ENCODE measurements at regions not wholly inside any gene's neighbourhood (a gene's known extent, or its start where the extent isn't known, plus 50 kb on each side); places are given as distances from the start of the nearest gene placed in this dataset.
"Not testable (repeated sequence)": the region's sequence is repeated elsewhere in the genome, so short reads cannot be mapped to it uniquely, and the experiment has no call there.

DNA sequence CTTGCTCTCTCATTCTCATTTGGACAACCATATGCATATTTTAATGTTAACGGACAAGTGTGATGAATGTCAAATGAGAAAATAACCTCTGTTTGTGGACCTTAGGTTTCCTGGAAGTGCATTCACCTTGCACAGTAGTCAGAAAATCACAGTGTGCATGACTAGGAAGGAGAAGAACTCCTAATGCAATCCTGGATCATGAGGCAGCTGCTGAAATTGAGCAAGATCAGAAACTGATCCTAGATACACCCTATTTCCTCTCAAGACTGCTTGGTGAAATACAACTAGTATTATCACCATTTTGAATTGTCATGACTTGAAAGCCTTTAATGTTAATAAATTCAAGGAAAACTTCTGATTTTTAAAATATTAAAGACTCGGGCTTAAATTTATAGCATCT is 1148.9 kb downstream of the STIM2 start:
- Histone ChIP-seq H4K8ac (ENCODE audit: low read depth, low read length) (no peak overlapping the region), H4K5ac (ENCODE audit: low read length) (no peak overlapping the region), H3K4me2 (ENCODE audit: low read length) (no peak overlapping the region), H3K4ac (ENCODE audit: low read depth, low read length) (no peak overlapping the region), H2BK5ac (ENCODE audit: low read length) (no peak overlapping the region), H3K36me3 (ENCODE audit: control insufficient read depth, insufficient read depth, low read length) (no peaks in the 10 kb centered on the region), H3K23ac (ENCODE audit: low read length) (no peak overlapping the region), H3K4me1 (ENCODE audit: control insufficient read depth, low read depth, low read length) (no peaks in the 10 kb centered on the region), H3K56ac (ENCODE audit: low read length) (no peak overlapping the region), H2BK120ac (ENCODE audit: low read depth, low read length) (no peak overlapping the region), H3K9ac (ENCODE audit: low read length) (no peak overlapping the region), H3K4me3 (ENCODE audit: low read length) (no peak overlapping the region), H3K79me1 (ENCODE audit: low read length) (no peaks in the 10 kb centered on the region), H3K18ac (ENCODE audit: low read length) (no peak overlapping the region), H2AK5ac (ENCODE audit: low read length) (no peak overlapping the region), H3K27me3 (ENCODE audit: insufficient read depth, low read length, poor library complexity) (no peaks in the 10 kb centered on the region), H3K79me2 (ENCODE audit: control insufficient read depth, insufficient read depth, low read length) (no peaks in the 10 kb centered on the region), H3K27ac (ENCODE audit: low read depth, low read length) (no peak overlapping the region), H2BK15ac (replicated peaks; ENCODE audit: low read depth) (no peak overlapping the region)
- no CpG with 5 or more reads among the region's 2 CpGs for WGBS (ENCODE audit: extremely low coverage, insufficient coverage, low lambda C conversion rate)
- no peak for DNase-seq

DNA sequence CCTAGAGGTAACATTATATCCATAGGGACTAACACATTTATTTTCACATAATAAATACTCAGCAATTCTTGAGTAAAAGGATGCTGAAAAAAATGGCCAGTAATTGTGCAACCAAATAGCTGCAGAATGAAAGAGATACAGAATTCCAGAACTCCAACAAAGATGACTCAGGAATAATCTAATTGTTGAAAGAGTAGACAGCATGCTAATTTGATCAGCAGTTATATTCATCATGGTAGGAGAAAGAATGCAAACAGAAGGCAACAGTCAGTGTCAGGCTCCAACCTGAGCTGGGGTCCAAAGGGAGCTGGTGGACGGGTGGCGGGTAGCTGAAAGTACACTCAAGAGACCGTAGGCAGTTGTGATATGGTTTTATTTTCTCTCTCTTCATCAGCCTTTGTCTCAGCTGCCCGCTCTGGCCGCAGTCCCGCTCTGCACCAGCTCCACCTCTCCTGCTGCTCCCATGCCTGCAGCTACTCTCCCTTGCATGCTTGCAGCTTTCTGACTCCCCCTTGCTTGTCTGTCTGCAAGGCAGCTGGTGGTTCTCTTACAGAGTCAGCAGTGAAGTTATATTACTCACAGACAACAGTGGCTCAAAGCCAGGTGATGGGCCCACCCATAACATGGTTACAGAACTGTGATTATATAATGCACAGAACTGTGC is 1150.1 kb downstream of the STIM2 start:
- no peak overlapping the region for H2BK15ac ChIP-seq (replicated peaks; ENCODE audit: low read depth)
- no peak overlapping the region for H4K5ac ChIP-seq (ENCODE audit: low read length)
- H3K23ac ChIP-seq (ENCODE audit: low read length): no peak overlapping the region
- no peak overlapping the region for H2BK5ac ChIP-seq (ENCODE audit: low read length)
- H3K9ac ChIP-seq (ENCODE audit: low read length): no peak overlapping the region
- H3K4ac ChIP-seq (ENCODE audit: low read depth, low read length): no peak overlapping the region
- no peak overlapping the region for H2AK5ac ChIP-seq (ENCODE audit: low read length)
- no peaks in the 10 kb centered on the region for H3K79me2 ChIP-seq (ENCODE audit: control insufficient read depth, insufficient read depth, low read length)
- no peak overlapping the region for H3K4me3 ChIP-seq (ENCODE audit: low read length)
- H3K36me3 ChIP-seq (ENCODE audit: control insufficient read depth, insufficient read depth, low read length): no peaks in the 10 kb centered on the region
- WGBS (ENCODE audit: extremely low coverage, insufficient coverage, low lambda C conversion rate): no CpG with 5 or more reads among the region's 6 CpGs
- no peak overlapping the region for H4K8ac ChIP-seq (ENCODE audit: low read depth, low read length)
- H3K56ac ChIP-seq (ENCODE audit: low read length): no peak overlapping the region
- no peak overlapping the region for H3K27ac ChIP-seq (ENCODE audit: low read depth, low read length)
- H3K4me2 ChIP-seq (ENCODE audit: low read length): no peak overlapping the region
- no peaks in the 10 kb centered on the region for H3K4me1 ChIP-seq (ENCODE audit: control insufficient read depth, low read depth, low read length)
- DNase-seq: no peak
- no peak overlapping the region for H3K18ac ChIP-seq (ENCODE audit: low read length)
- no peak overlapping the region for H2BK120ac ChIP-seq (ENCODE audit: low read depth, low read length)
- H3K79me1 ChIP-seq (ENCODE audit: low read length): no peaks in the 10 kb centered on the region
- no peaks in the 10 kb centered on the region for H3K27me3 ChIP-seq (ENCODE audit: insufficient read depth, low read length, poor library complexity)

DNA sequence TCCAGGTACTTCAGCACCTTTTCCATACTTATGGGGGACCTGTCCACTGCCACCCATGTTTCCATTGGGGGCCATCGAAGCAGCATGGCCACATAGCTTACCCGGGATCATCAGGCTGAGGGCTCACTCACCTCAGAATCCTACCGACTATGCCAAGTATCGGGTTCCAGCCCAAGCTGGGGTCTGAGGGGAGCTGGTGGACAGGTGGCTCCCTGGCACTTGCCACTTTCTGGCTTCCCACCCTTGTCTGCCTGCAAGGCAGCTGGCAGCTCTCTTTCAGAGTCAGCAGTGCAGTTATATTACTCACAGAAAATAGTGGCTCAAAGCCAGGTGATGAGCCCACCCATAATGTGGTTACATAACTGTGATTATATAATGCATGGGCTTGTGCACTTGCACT is 1153.8 kb downstream of the STIM2 start:
- H2BK15ac ChIP-seq (replicated peaks; ENCODE audit: low read depth): no peak overlapping the region
- H3K27ac ChIP-seq (ENCODE audit: low read depth, low read length): no peak overlapping the region
- H3K79me2 ChIP-seq (ENCODE audit: control insufficient read depth, insufficient read depth, low read length): no peaks in the 10 kb centered on the region
- no peak overlapping the region for H4K5ac ChIP-seq (ENCODE audit: low read length)
- H3K36me3 ChIP-seq (ENCODE audit: control insufficient read depth, insufficient read depth, low read length): no peaks in the 10 kb centered on the region
- H3K18ac ChIP-seq (ENCODE audit: low read length): no peak overlapping the region
- no peak overlapping the region for H3K9ac ChIP-seq (ENCODE audit: low read length)
- no peak overlapping the region for H3K4me3 ChIP-seq (ENCODE audit: low read length)
- no peaks in the 10 kb centered on the region for H3K4me1 ChIP-seq (ENCODE audit: control insufficient read depth, low read depth, low read length)
- no peak overlapping the region for H2BK5ac ChIP-seq (ENCODE audit: low read length)
- H3K56ac ChIP-seq (ENCODE audit: low read length): no peak overlapping the region
- no peak overlapping the region for H3K4ac ChIP-seq (ENCODE audit: low read depth, low read length)
- DNase-seq: no peak
- no peak overlapping the region for H2AK5ac ChIP-seq (ENCODE audit: low read length)
- no peak overlapping the region for H3K23ac ChIP-seq (ENCODE audit: low read length)
- no peak overlapping the region for H4K8ac ChIP-seq (ENCODE audit: low read depth, low read length)
- H2BK120ac ChIP-seq (ENCODE audit: low read depth, low read length): no peak overlapping the region
- no peak overlapping the region for H3K4me2 ChIP-seq (ENCODE audit: low read length)
- H3K79me1 ChIP-seq (ENCODE audit: low read length): no peaks in the 10 kb centered on the region
- H3K27me3 ChIP-seq (ENCODE audit: insufficient read depth, low read length, poor library complexity): no peaks in the 10 kb centered on the region
- WGBS (ENCODE audit: extremely low coverage, insufficient coverage, low lambda C conversion rate): no CpG with 5 or more reads among the region's 4 CpGs

DNA sequence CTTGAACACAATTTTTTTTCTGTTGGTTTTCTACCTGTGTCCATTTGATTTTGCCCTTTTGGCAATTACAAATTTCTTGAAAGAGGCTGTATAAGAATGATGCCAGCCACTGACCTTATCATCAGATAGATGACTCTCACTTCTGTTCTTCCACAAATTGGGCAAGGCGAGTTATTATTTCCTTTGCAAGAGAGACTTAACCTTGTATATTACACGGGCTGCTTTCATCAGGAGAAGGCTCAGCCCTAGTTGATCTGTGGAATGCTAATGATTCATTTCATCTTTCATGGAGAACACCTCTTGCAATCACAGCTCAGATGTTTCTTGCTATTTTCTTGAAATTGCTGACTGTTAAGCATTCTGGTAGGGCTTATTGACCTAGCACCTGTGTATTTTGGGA is 1155.4 kb downstream of the STIM2 start:
- no peak overlapping the region for H3K9ac ChIP-seq (ENCODE audit: low read length)
- no peaks in the 10 kb centered on the region for H3K79me1 ChIP-seq (ENCODE audit: low read length)
- no peak overlapping the region for H3K23ac ChIP-seq (ENCODE audit: low read length)
- H3K4me2 ChIP-seq (ENCODE audit: low read length): no peak overlapping the region
- H2BK5ac ChIP-seq (ENCODE audit: low read length): no peak overlapping the region
- no peaks in the 10 kb centered on the region for H3K36me3 ChIP-seq (ENCODE audit: control insufficient read depth, insufficient read depth, low read length)
- DNase-seq: no peak
- H3K18ac ChIP-seq (ENCODE audit: low read length): no peak overlapping the region
- no peak overlapping the region for H4K8ac ChIP-seq (ENCODE audit: low read depth, low read length)
- H4K5ac ChIP-seq (ENCODE audit: low read length): no peak overlapping the region
- no peak overlapping the region for H2AK5ac ChIP-seq (ENCODE audit: low read length)
- no peak overlapping the region for H2BK120ac ChIP-seq (ENCODE audit: low read depth, low read length)
- no peak overlapping the region for H3K56ac ChIP-seq (ENCODE audit: low read length)
- H3K4me3 ChIP-seq (ENCODE audit: low read length): no peak overlapping the region
- H3K27me3 ChIP-seq (ENCODE audit: insufficient read depth, low read length, poor library complexity): no peaks in the 10 kb centered on the region
- no peak overlapping the region for H3K4ac ChIP-seq (ENCODE audit: low read depth, low read length)
- no peaks in the 10 kb centered on the region for H3K79me2 ChIP-seq (ENCODE audit: control insufficient read depth, insufficient read depth, low read length)
- H3K27ac ChIP-seq (ENCODE audit: low read depth, low read length): no peak overlapping the region
- H2BK15ac ChIP-seq (replicated peaks; ENCODE audit: low read depth): no peak overlapping the region
- no peaks in the 10 kb centered on the region for H3K4me1 ChIP-seq (ENCODE audit: control insufficient read depth, low read depth, low read length)
- no CpG with 5 or more reads among the region's 2 CpGs for WGBS (ENCODE audit: extremely low coverage, insufficient coverage, low lambda C conversion rate)

DNA sequence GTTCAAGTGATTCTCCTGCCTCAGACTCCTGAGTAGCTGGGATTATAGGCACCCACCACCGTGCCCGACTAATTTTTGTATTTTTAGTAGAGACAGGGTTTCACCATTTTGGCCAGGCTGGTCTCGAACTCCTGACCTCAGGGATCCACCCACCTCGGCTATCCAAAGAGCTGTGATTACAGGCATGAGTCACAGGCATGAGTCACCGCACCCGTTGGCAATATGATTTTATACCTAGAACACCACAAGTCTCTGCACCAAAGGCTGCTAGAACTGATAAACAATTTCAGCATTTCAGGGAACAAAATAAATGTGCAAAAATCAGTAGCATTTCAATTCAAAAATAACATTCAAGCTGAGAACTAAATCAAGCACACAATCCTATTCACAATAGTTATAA is 1177.6 kb downstream of the STIM2 start:
- WGBS (ENCODE audit: extremely low coverage, insufficient coverage, low lambda C conversion rate): no CpG with 5 or more reads among the region's 6 CpGs
- not testable (repeated sequence) for H3K4me3 ChIP-seq (ENCODE audit: low read length); H3K4ac ChIP-seq (ENCODE audit: low read depth, low read length); H2BK120ac ChIP-seq (ENCODE audit: low read depth, low read length); H3K9ac ChIP-seq (ENCODE audit: low read length); H3K79me1 ChIP-seq (ENCODE audit: low read length); H3K4me2 ChIP-seq (ENCODE audit: low read length); H3K36me3 ChIP-seq (ENCODE audit: control insufficient read depth, insufficient read depth, low read length); H4K5ac ChIP-seq (ENCODE audit: low read length); H3K79me2 ChIP-seq (ENCODE audit: control insufficient read depth, insufficient read depth, low read length); H4K8ac ChIP-seq (ENCODE audit: low read depth, low read length); H2BK15ac ChIP-seq (replicated peaks; ENCODE audit: low read depth); H3K23ac ChIP-seq (ENCODE audit: low read length); H3K18ac ChIP-seq (ENCODE audit: low read length); H3K27me3 ChIP-seq (ENCODE audit: insufficient read depth, low read length, poor library complexity); H3K4me1 ChIP-seq (ENCODE audit: control insufficient read depth, low read depth, low read length); H2BK5ac ChIP-seq (ENCODE audit: low read length); H3K56ac ChIP-seq (ENCODE audit: low read length); DNase-seq; H3K27ac ChIP-seq (ENCODE audit: low read depth, low read length); H2AK5ac ChIP-seq (ENCODE audit: low read length)

DNA sequence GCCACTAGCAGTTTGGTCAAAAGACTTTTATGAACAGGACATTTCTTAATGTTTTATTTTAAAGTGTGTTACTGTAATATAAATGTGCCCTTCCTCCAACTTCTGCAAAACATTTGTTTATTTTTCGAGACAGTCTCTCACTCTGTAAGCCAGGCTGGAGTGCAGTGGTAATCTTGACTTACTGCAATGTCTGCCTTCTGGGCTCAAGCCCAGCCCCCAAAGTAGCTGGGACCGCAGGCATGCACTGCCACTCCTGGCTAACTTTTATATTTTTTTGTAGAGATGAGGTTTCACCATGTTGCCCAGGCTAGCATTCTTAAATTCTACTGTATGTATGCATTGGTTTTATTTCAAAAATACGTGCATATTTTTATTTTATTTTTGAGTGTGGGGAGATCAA is 1201.9 kb downstream of the STIM2 start:
- no CpG with 5 or more reads among the region's 3 CpGs for WGBS (ENCODE audit: extremely low coverage, insufficient coverage, low lambda C conversion rate)
- H3K4ac ChIP-seq (ENCODE audit: low read depth, low read length): no peak overlapping the region
- no peaks in the 10 kb centered on the region for H3K79me1 ChIP-seq (ENCODE audit: low read length)
- no peaks in the 10 kb centered on the region for H3K36me3 ChIP-seq (ENCODE audit: control insufficient read depth, insufficient read depth, low read length)
- H3K23ac ChIP-seq (ENCODE audit: low read length): no peak overlapping the region
- no peak overlapping the region for H4K8ac ChIP-seq (ENCODE audit: low read depth, low read length)
- peak overlapping the region; percentile 67 for H2BK120ac ChIP-seq (ENCODE audit: low read depth, low read length)
- H3K79me2 ChIP-seq (ENCODE audit: control insufficient read depth, insufficient read depth, low read length): no peaks in the 10 kb centered on the region
- H3K4me2 ChIP-seq (ENCODE audit: low read length): no peak overlapping the region
- no peak overlapping the region for H4K5ac ChIP-seq (ENCODE audit: low read length)
- no peak overlapping the region for H3K56ac ChIP-seq (ENCODE audit: low read length)
- no peak overlapping the region for H2BK5ac ChIP-seq (ENCODE audit: low read length)
- no peak overlapping the region for H3K9ac ChIP-seq (ENCODE audit: low read length)
- H3K27ac ChIP-seq (ENCODE audit: low read depth, low read length): no peak overlapping the region
- H3K27me3 ChIP-seq (ENCODE audit: insufficient read depth, low read length, poor library complexity): no peaks in the 10 kb centered on the region
- no peak overlapping the region for H2BK15ac ChIP-seq (replicated peaks; ENCODE audit: low read depth)
- H3K4me1 ChIP-seq (ENCODE audit: control insufficient read depth, low read depth, low read length): no peaks in the 10 kb centered on the region
- peak; percentile 3 for DNase-seq
- H3K18ac ChIP-seq (ENCODE audit: low read length): no peak overlapping the region
- H3K4me3 ChIP-seq (ENCODE audit: low read length): no peak overlapping the region
- no peak overlapping the region for H2AK5ac ChIP-seq (ENCODE audit: low read length)

Measured in mesendoderm (in vitro differentiated cells).